ENCODE measurements at regions not wholly inside any gene's neighbourhood (a gene's known extent, or its start where the extent isn't known, plus 50 kb on each side); places are given as distances from the start of the nearest gene placed in this dataset.

DNA sequence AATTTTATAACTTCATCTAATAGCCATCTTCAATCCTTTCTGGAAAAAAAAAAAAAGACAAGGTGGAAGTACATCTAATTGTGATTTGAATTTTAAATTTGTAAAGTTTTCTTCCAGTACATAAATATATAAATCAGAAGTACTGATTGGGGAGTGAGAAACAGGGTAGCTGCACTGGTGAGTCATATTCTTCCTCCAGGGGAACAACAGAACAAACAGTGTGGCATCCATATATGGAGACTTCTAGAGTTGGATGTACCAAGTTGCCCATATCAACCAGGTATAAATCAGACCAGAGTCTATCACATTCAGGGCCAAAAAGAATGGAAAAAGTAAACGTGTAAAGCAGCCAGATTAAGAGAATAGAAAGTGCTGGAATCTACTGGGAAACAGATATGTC, 66.0 kb upstream of the NRIP1 start:
- H3K9me3 Mint-ChIP-seq, result no peaks in the 10 kb centered on the region
- no peaks in the 10 kb centered on the region for H3K27me3 Mint-ChIP-seq (ENCODE audit: insufficient read depth, low read depth, poor library complexity)
- Histone ChIP-seq H3K36me3 (ENCODE audit: insufficient read depth) (no peaks in the 10 kb centered on the region), H3K4me1 (ENCODE audit: insufficient read depth) (no peaks in the 10 kb centered on the region), H4K20me1 (replicated peaks; ENCODE audit: insufficient read depth) (no peaks in the 10 kb centered on the region), H3K79me2 (replicated peaks; ENCODE audit: insufficient read depth) (no peaks in the 10 kb centered on the region), H3F3A (replicated peaks; ENCODE audit: low read depth) (no peaks in the 10 kb centered on the region), H3K27me3 (ENCODE audit: insufficient read depth) (no peaks in the 10 kb centered on the region), H3K9me2 (ENCODE audit: insufficient read depth) (peaks cover 3% of the 10 kb centered on the region), H3K4me2 (no peak overlapping the region), H3K27ac (ENCODE audit: low read depth) (no peak overlapping the region), H3K4me3 (no peak overlapping the region), H2AFZ (no peak overlapping the region)
- H3K27ac Mint-ChIP-seq, result no peak overlapping the region
- TF ChIP-seq EZH2phosphoT487 (IDR thresholded peaks at IDR 0.05; ENCODE audit: unreplicated experiment) (no peak), ZNF331 (CRISPR knock-in tag; IDR thresholded peaks at IDR 0.05; ENCODE audit: low read depth) (no peak)
- no peaks in the 10 kb centered on the region for H3K36me3 Mint-ChIP-seq (ENCODE audit: low read depth)
- H3K4me1 Mint-ChIP-seq, result peaks cover 4% of the 10 kb centered on the region
- no peak overlapping the region for H3K4me3 Mint-ChIP-seq
- no peak for ATAC-seq
- no peak for DNase-seq (ENCODE audit: low spot score)

DNA sequence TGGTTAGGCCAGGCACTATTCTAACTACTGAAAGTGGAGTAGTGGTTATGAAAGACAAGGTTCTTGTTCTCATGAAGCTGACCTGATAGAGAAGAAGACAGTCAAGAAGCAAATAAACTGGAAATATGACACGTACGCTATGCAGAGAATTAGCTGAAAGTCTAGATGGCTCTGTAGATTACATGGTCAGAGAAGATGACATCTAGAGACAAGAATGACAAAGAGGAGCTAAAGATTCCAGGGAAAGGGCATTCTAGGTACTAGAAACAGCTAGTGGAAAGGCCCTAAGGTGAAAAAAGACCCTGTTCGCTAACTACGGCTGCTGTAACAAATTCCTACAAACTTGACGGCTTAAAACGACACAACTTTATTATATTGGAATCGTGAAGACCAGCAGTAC, 68.0 kb upstream of the NRIP1 start:
- Histone ChIP-seq H3K79me2 (replicated peaks; ENCODE audit: insufficient read depth) (no peaks in the 10 kb centered on the region), H3F3A (replicated peaks; ENCODE audit: low read depth) (no peaks in the 10 kb centered on the region), H3K36me3 (ENCODE audit: insufficient read depth) (no peaks in the 10 kb centered on the region), H3K27ac (ENCODE audit: low read depth) (no peak overlapping the region), H3K4me3 (no peak overlapping the region), H3K27me3 (ENCODE audit: insufficient read depth) (no peaks in the 10 kb centered on the region), H2AFZ (no peak overlapping the region), H3K4me2 (no peak overlapping the region), H3K9me2 (ENCODE audit: insufficient read depth) (peaks cover 3% of the 10 kb centered on the region), H3K4me1 (ENCODE audit: insufficient read depth) (no peaks in the 10 kb centered on the region), H4K20me1 (replicated peaks; ENCODE audit: insufficient read depth) (no peaks in the 10 kb centered on the region)
- no peak for DNase-seq (ENCODE audit: low spot score)
- ATAC-seq, result no peak
- Mint-ChIP-seq H3K9me3 (no peaks in the 10 kb centered on the region), H3K36me3 (ENCODE audit: low read depth) (no peaks in the 10 kb centered on the region), H3K4me1 (peaks cover 4% of the 10 kb centered on the region), H3K27me3 (ENCODE audit: insufficient read depth, low read depth, poor library complexity) (no peaks in the 10 kb centered on the region), H3K27ac (no peak overlapping the region), H3K4me3 (no peak overlapping the region)
- TF ChIP-seq, protein P1, sequence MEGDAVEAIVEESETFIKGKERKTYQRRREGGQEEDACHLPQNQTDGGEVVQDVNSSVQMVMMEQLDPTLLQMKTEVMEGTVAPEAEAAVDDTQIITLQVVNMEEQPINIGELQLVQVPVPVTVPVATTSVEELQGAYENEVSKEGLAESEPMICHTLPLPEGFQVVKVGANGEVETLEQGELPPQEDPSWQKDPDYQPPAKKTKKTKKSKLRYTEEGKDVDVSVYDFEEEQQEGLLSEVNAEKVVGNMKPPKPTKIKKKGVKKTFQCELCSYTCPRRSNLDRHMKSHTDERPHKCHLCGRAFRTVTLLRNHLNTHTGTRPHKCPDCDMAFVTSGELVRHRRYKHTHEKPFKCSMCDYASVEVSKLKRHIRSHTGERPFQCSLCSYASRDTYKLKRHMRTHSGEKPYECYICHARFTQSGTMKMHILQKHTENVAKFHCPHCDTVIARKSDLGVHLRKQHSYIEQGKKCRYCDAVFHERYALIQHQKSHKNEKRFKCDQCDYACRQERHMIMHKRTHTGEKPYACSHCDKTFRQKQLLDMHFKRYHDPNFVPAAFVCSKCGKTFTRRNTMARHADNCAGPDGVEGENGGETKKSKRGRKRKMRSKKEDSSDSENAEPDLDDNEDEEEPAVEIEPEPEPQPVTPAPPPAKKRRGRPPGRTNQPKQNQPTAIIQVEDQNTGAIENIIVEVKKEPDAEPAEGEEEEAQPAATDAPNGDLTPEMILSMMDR (conservative IDR thresholded peaks at IDR 0.05; ENCODE audit: low read depth in 2 of 2), result no peak
- TF ChIP-seq, protein P2, sequence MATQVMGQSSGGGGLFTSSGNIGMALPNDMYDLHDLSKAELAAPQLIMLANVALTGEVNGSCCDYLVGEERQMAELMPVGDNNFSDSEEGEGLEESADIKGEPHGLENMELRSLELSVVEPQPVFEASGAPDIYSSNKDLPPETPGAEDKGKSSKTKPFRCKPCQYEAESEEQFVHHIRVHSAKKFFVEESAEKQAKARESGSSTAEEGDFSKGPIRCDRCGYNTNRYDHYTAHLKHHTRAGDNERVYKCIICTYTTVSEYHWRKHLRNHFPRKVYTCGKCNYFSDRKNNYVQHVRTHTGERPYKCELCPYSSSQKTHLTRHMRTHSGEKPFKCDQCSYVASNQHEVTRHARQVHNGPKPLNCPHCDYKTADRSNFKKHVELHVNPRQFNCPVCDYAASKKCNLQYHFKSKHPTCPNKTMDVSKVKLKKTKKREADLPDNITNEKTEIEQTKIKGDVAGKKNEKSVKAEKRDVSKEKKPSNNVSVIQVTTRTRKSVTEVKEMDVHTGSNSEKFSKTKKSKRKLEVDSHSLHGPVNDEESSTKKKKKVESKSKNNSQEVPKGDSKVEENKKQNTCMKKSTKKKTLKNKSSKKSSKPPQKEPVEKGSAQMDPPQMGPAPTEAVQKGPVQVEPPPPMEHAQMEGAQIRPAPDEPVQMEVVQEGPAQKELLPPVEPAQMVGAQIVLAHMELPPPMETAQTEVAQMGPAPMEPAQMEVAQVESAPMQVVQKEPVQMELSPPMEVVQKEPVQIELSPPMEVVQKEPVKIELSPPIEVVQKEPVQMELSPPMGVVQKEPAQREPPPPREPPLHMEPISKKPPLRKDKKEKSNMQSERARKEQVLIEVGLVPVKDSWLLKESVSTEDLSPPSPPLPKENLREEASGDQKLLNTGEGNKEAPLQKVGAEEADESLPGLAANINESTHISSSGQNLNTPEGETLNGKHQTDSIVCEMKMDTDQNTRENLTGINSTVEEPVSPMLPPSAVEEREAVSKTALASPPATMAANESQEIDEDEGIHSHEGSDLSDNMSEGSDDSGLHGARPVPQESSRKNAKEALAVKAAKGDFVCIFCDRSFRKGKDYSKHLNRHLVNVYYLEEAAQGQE (IDR thresholded peaks at IDR 0.05; ENCODE audit: unreplicated experiment), result no peak
- no peak for TF ChIP-seq ZNF114 (CRISPR knock-in tag; IDR thresholded peaks at IDR 0.05)
- TF ChIP-seq POLR2AphosphoS5 (IDR thresholded peaks at IDR 0.05; ENCODE audit: low read depth), result no peak
- no peak for TF ChIP-seq EZH2 (IDR thresholded peaks at IDR 0.05; ENCODE audit: low read depth, unreplicated experiment)
- TF ChIP-seq, protein P3, sequence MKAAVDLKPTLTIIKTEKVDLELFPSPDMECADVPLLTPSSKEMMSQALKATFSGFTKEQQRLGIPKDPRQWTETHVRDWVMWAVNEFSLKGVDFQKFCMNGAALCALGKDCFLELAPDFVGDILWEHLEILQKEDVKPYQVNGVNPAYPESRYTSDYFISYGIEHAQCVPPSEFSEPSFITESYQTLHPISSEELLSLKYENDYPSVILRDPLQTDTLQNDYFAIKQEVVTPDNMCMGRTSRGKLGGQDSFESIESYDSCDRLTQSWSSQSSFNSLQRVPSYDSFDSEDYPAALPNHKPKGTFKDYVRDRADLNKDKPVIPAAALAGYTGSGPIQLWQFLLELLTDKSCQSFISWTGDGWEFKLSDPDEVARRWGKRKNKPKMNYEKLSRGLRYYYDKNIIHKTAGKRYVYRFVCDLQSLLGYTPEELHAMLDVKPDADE (IDR thresholded peaks at IDR 0.05), result no peak
- no peak for TF ChIP-seq NANOG (IDR thresholded peaks at IDR 0.05; ENCODE audit: borderline replicate concordance)
- no peak for TF ChIP-seq STAT1 (IDR thresholded peaks at IDR 0.05; ENCODE audit: unreplicated experiment)
- TF ChIP-seq CREB1 (CRISPR knock-in tag; IDR thresholded peaks at IDR 0.05; ENCODE audit: low read depth), result no peak
- TF ChIP-seq EZH2phosphoT487 (IDR thresholded peaks at IDR 0.05; ENCODE audit: unreplicated experiment), result no peak

Data from GM23338 (cell line).